ENCODE measurements at regions not wholly inside any gene's neighbourhood (a gene's known extent, or its start where the extent isn't known, plus 50 kb on each side); places are given as distances from the start of the nearest gene placed in this dataset.
A peak's percentile ranks its signal among the peaks of the same experiment; 100 is the strongest.

- peak overlapping the region; percentile 57 for H3K4me3 ChIP-seq (ENCODE audit: low read depth, low read length)
- CTCF ChIA-PET, result no interaction called here
- POLR2A ChIA-PET, result no interaction called here
These were observed 178.7 kb downstream of the SEC14L1 start for GRCh38 chr17:77319211-77320043.

DNA sequence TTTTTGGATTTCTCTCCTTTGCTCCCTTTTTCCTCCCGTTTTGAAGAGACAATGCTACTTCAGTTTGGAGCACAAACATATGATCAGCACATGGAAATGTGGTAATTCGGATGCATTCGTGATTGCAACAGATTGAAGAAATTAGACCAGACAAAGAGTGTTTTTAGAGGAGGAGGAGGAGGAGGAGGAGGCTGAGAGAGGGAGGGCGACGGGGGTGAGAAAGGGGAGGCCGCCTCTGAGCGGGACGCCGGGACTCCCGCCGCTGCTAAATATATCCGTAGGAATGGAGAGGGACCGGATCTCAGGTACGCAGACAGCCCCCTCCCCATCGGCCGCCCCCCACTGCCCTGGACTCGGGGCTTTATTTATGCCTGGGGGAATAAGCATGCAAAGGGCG, 179.3 kb downstream of the SEC14L1 start:
- no peak for TF ChIP-seq CTCF (IDR thresholded peaks at IDR 0.05; ENCODE audit: low read depth, low read length)
- H3K9me3 ChIP-seq (ENCODE audit: control insufficient read depth, insufficient read depth, low read length), result peaks cover 5% of the 10 kb centered on the region; the same call in 1 of the 2 replicates
- CTCF ChIA-PET, result no interaction called here
- H3K4me3 ChIP-seq (ENCODE audit: low read depth, low read length), result peak overlapping the region; percentile 57
- POLR2A ChIA-PET, result no interaction called here
- no peaks in the 10 kb centered on the region for H3K27me3 ChIP-seq (ENCODE audit: control insufficient read depth, insufficient read depth, low read length)
- DNase-seq (ENCODE audit: low read depth, low spot score), result no peak
- H3K27ac ChIP-seq (ENCODE audit: low read depth, low read length), result peak overlapping the region; percentile 81

More at GRCh38 chr17:77319211-77320043, 178.7 kb downstream of the SEC14L1 start:
- Histone ChIP-seq H3K27ac (ENCODE audit: low read depth, low read length) (peak overlapping the region; percentile 81), H3K9me3 (ENCODE audit: control insufficient read depth, insufficient read depth, low read length) (peaks cover 5% of the 10 kb centered on the region; the same call in 1 of the 2 replicates), H3K27me3 (ENCODE audit: control insufficient read depth, insufficient read depth, low read length) (no peaks in the 10 kb centered on the region)
- no peak for TF ChIP-seq CTCF (IDR thresholded peaks at IDR 0.05; ENCODE audit: low read depth, low read length)
- DNase-seq (ENCODE audit: low read depth, low spot score), result no peak

DNA sequence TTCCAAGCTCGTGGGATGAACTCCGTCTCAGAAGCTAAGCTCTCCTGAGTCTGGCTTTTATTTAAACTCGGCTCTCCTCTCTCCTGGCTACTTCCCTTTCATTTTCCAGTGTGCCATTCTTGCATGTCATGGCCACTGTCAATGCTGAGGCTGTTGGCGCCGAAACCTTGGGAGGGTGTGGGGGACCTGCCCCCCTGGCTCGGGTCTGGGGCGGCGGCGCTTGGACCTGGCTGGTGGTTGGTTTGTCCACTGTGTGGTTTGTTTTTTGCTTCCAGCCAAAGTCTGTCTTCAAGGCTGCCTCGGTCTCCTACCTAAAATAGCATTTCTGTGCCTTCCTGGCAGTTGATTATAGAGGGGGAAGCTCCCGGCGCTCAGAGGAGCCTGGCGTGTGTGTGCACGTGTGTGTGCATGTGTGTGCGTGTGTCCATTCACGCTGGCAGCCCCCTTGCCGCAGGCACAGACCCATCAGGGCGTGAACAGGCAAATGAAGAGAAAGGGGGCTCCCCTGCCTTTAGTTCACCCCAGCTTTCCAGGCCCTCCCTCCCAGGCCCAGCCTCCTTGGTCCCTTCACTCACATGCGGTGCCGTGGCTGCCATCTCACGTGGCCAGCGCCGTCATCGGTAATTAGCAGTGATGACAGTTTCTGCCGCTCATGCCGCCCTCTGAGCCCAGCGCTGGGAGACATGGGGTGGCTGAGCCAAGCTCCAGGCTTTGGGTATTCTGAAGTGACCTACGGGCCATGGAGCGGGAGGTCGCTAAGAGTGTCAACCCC, 179.9 kb downstream of the SEC14L1 start:
- ChIA-PET CTCF (no interaction called here), POLR2A (interaction anchor here (0.6 kb wide), 1 partner anchor 637 kb away, joined by 5 read pairs; no protein-coding TSS in a partner anchor)
- TF ChIP-seq CTCF (IDR thresholded peaks at IDR 0.05; ENCODE audit: low read depth, low read length), result no peak
- Histone ChIP-seq H3K9me3 (ENCODE audit: control insufficient read depth, insufficient read depth, low read length) (peaks cover 11% of the 10 kb centered on the region; the same call in 1 of the 2 replicates), H3K4me3 (ENCODE audit: low read depth, low read length) (peak overlapping the region; percentile 57), H3K27ac (ENCODE audit: low read depth, low read length) (peak overlapping the region; percentile 81), H3K27me3 (ENCODE audit: control insufficient read depth, insufficient read depth, low read length) (no peaks in the 10 kb centered on the region)
- no peak for DNase-seq (ENCODE audit: low read depth, low spot score)

DNA sequence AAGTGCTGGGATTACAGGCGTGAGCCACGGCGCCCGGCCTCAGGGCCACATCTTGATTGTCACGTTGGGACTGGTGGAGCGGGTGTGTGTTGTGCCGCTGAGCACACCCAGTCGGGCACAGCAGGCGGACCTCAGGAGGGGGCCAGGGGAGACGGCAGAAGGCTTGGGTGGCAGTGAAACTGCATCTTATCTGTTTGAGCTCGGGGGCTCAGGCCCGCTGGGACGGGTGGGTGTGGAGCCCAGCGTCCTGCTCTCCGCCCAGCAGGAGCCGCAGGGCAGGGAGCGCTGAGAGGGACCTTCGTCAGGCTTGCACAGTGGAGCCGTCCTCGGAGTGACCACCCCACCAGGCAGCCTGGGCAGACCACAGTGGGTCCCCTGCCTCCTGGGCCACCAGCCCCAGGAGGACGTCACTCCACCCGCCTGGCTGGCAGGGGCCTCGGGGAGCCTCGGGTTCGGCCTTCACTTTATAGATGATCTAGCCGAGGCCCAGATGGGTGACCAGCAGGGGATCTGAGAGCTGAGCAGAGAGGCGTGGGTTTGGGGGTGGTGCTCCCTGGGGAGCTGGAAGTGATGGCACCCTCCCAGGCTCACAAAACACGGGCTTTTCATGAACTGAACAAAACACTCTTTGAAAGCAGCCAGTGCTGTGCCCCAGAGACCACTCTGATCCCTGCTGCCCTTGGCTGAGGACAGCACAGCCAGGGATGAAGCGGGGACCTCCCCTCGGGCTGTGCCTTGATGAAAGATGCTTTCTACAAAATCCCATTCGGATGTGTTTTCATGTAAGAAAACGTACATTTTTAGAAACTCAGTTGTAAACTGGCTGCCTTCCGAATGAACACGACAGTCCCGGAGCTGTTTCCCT, 181.1 kb downstream of the SEC14L1 start:
- Histone ChIP-seq H3K27ac (ENCODE audit: low read depth, low read length) (peak overlapping the region; percentile 99), H3K4me3 (ENCODE audit: low read depth, low read length) (no peak overlapping the region), H3K9me3 (ENCODE audit: control insufficient read depth, insufficient read depth, low read length) (peaks cover 14% of the 10 kb centered on the region; the same call in 1 of the 2 replicates), H3K27me3 (ENCODE audit: control insufficient read depth, insufficient read depth, low read length) (no peaks in the 10 kb centered on the region)
- DNase-seq (ENCODE audit: low read depth, low spot score), result no peak
- TF ChIP-seq CTCF (IDR thresholded peaks at IDR 0.05; ENCODE audit: low read depth, low read length), result no peak
- CTCF ChIA-PET, result no interaction called here
- POLR2A ChIA-PET, result interaction anchor here (0.9 to 1.5 kb wide), 5 partner anchors 9 to 67 kb away, joined by 3 to 8 read pairs (median 7); no protein-coding TSS in a partner anchor
